Karpas-422 (cell line): ENCODE measurements at regions not wholly inside any gene's neighbourhood (a gene's known extent, or its start where the extent isn't known, plus 50 kb on each side); places are given as distances from the start of the nearest gene placed in this dataset.

ENCODE experiments used
- DNase-seq: peaks from one replicate; pipeline ENCODE4 v3.0.0-alpha.2; 2015
- H2AFZ ChIP-seq: fragments of 200-600 bp; sonication (generic); 2 replicates; pipeline ENCODE4 v1.6.1; 2014; ENCODE audit warnings: antibody characterized with exemption, low read length, mixed read lengths
- H3K27ac ChIP-seq: fragments of 200-600 bp; sonication (generic); 2 replicates; pipeline ENCODE4 v1.5.1; 2014; ENCODE audit warnings: mild to moderate bottlenecking, low read length, moderate library complexity
- H3K27me3 ChIP-seq: fragments of 200-600 bp; sonication (generic); 2 replicates; pipeline ENCODE4 v1.6.1; 2014; ENCODE audit warnings: low read length, mixed read lengths
- H3K36me3 ChIP-seq: fragments of 200-600 bp; sonication (generic); 2 replicates; pipeline ENCODE4 v1.6.1; 2014; ENCODE audit warnings: low read length, mixed read lengths; ENCODE audit not compliant: insufficient read depth
- H3K4me1 ChIP-seq: fragments of 200-600 bp; sonication (generic); 2 replicates; pipeline ENCODE4 v1.6.1; 2014; ENCODE audit warnings: mild to moderate bottlenecking, low read length, mixed read lengths
- H3K4me2 ChIP-seq: fragments of 200-600 bp; sonication (generic); 2 replicates; pipeline ENCODE4 v1.6.1; 2014; ENCODE audit warnings: low read length, low read depth, mild to moderate bottlenecking; ENCODE audit not compliant: poor library complexity, severe bottlenecking
- H3K4me3 ChIP-seq: fragments of 200-600 bp; sonication (generic); 2 replicates; pipeline ENCODE4 v1.5.1; 2014; ENCODE audit warnings: mild to moderate bottlenecking, antibody characterized with exemption, low read length, mixed read lengths
- H3K79me2 ChIP-seq: fragments of 200-600 bp; sonication (generic); 2 replicates; pipeline ENCODE4 v1.6.1; 2014; ENCODE audit warnings: mild to moderate bottlenecking, low read length, mixed read lengths
- H3K9ac ChIP-seq: fragments of 200-600 bp; sonication (generic); 2 replicates; pipeline ENCODE4 v1.6.0; 2014; ENCODE audit warnings: low read length
- H3K9me2 ChIP-seq: fragments of 200-600 bp; sonication (generic), shearing (Covaris generic); replicated peaks from 2 replicates; pipeline ENCODE4 v1.6.0; 2014; ENCODE audit warnings: mild to moderate bottlenecking, low read length, moderate library complexity; ENCODE audit not compliant: insufficient read depth
- H3K9me3 ChIP-seq: fragments of 300-700, 200-600 bp; sonication (generic); 2 replicates; pipeline ENCODE4 v1.6.1; 2014; ENCODE audit warnings: low read length, mixed read lengths
- H4K20me1 ChIP-seq: fragments of 200-600 bp; sonication (generic); 2 replicates; pipeline ENCODE4 v1.6.1; 2014; ENCODE audit warnings: mild to moderate bottlenecking, antibody characterized with exemption, low read length, low read depth; ENCODE audit not compliant: insufficient read depth

DNA sequence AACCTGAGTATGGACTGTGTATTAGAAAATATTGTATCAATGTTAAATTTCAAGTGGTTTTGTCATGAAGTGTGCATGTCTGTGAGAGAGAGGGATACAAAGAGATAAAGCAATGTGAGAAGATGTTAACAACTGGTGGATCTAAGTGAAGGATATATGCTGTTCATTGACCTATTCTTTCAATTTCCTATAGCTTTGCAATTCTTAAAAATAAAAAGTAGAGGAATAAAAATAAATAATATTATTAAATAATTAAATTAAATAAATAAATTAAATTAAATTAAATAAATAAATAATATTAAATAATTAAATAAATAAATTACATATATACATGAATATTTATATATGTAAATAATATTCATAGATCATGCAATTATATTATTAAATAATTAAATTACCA lies 131.2 kb upstream of the DACH1 start:
- no peak overlapping the region for H3K9ac ChIP-seq
- H3K27me3 ChIP-seq: no peaks in the 10 kb centered on the region
- H2AFZ ChIP-seq: no peak overlapping the region
- peaks cover 24% of the 10 kb centered on the region for H3K9me3 ChIP-seq
- no peaks in the 10 kb centered on the region for H3K79me2 ChIP-seq
- no peaks in the 10 kb centered on the region for H3K9me2 ChIP-seq
- H3K27ac ChIP-seq: no peak overlapping the region
- H3K4me3 ChIP-seq: no peak overlapping the region
- no peak overlapping the region for H3K4me2 ChIP-seq
- no peaks in the 10 kb centered on the region for H4K20me1 ChIP-seq
- DNase-seq: no peak
- no peaks in the 10 kb centered on the region for H3K36me3 ChIP-seq
- H3K4me1 ChIP-seq: no peaks in the 10 kb centered on the region

DNA sequence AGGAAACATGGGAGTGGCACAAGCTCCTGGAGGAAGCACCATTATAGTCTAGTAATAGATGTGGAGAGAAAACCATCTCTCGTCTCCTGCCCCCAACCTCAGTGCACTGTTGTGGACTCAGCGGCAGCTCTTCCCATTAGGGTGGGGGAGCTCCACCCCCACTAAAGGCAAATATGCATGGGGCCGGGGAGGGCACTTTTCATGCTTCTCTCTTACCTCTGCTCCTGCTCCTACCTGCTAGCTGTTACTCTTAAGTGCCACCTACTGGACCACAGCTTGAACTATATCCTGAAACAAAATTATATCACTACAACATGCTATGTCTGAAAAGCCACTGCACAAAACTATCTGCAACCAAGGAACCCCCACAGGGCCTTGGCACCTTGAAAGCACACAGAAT lies 112.6 kb upstream of the DACH1 start:
- Histone ChIP-seq H3K36me3 (no peaks in the 10 kb centered on the region), H3K4me2 (no peak overlapping the region), H3K27ac (no peak overlapping the region), H2AFZ (no peak overlapping the region), H3K4me1 (no peaks in the 10 kb centered on the region), H4K20me1 (no peaks in the 10 kb centered on the region), H3K79me2 (no peaks in the 10 kb centered on the region), H3K4me3 (no peak overlapping the region), H3K9me3 (peaks cover 8% of the 10 kb centered on the region), H3K9me2 (no peaks in the 10 kb centered on the region), H3K9ac (no peak overlapping the region), H3K27me3 (no peaks in the 10 kb centered on the region)
- no peak for DNase-seq

DNA sequence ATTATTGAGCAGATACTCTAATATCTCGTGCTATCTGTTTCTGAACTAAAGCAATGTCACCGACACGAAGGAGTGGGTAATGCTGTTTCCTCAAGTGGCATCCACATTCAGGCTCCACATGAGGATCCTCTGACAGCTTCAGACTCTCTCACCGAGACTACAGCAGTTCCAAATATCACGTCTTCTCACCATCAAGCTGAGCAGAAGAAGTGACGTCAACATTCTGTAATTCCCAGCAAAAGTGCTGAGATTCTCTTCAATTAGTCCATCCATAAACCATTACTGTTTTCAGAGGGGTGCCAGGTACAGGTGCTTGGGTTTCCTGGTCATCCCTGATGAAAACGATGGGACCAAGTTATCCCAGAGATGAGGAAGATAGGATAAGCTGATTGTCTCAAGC lies 110.0 kb upstream of the DACH1 start:
- H4K20me1 ChIP-seq: no peaks in the 10 kb centered on the region
- H3K79me2 ChIP-seq: no peaks in the 10 kb centered on the region
- no peaks in the 10 kb centered on the region for H3K27me3 ChIP-seq
- H2AFZ ChIP-seq: no peak overlapping the region
- H3K36me3 ChIP-seq: no peaks in the 10 kb centered on the region
- no peaks in the 10 kb centered on the region for H3K9me2 ChIP-seq
- H3K9me3 ChIP-seq: peaks cover 11% of the 10 kb centered on the region
- no peaks in the 10 kb centered on the region for H3K4me1 ChIP-seq
- DNase-seq: no peak
- no peak overlapping the region for H3K9ac ChIP-seq
- H3K4me3 ChIP-seq: no peak overlapping the region
- no peak overlapping the region for H3K4me2 ChIP-seq
- no peak overlapping the region for H3K27ac ChIP-seq

DNA sequence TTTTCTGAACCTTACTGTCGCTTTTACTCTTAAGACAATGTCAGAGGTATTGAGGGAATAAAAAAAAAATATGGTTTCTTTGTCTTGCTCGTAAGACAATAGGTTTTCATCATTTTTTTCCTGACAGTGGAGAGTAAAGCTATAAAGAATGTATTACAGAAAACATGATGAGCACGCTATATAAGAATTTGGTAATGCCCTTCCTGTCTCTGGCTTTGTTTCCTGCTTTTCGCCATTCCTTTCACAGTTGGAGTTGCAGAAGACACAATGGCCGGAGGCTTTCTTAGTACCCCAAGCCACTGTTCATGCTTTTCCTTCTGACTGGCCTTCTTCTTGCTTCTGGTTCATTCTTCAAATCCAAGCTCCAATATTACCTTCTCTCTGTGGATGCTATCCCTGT lies 101.0 kb upstream of the DACH1 start:
- no peaks in the 10 kb centered on the region for H3K4me1 ChIP-seq
- H3K4me2 ChIP-seq: no peak overlapping the region
- no peaks in the 10 kb centered on the region for H4K20me1 ChIP-seq
- no peak overlapping the region for H2AFZ ChIP-seq
- no peak for DNase-seq
- H3K79me2 ChIP-seq: no peaks in the 10 kb centered on the region
- no peak overlapping the region for H3K4me3 ChIP-seq
- no peaks in the 10 kb centered on the region for H3K9me2 ChIP-seq
- no peaks in the 10 kb centered on the region for H3K36me3 ChIP-seq
- peaks cover under 1% of the 10 kb centered on the region; the same call in 1 of the 2 replicates for H3K9me3 ChIP-seq
- no peaks in the 10 kb centered on the region for H3K27me3 ChIP-seq
- H3K27ac ChIP-seq: no peak overlapping the region
- H3K9ac ChIP-seq: no peak overlapping the region

- no peaks in the 10 kb centered on the region for H3K4me1 ChIP-seq
- no peak overlapping the region for H3K4me3 ChIP-seq
- H3K36me3 ChIP-seq: no peaks in the 10 kb centered on the region
- H4K20me1 ChIP-seq: no peaks in the 10 kb centered on the region
- H3K4me2 ChIP-seq: no peak overlapping the region
- no peak overlapping the region for H3K27ac ChIP-seq
- peaks cover 3% of the 10 kb centered on the region; the same call in 1 of the 2 replicates for H3K9me3 ChIP-seq
- H3K9me2 ChIP-seq: no peaks in the 10 kb centered on the region
- no peak overlapping the region for H3K9ac ChIP-seq
- H2AFZ ChIP-seq: no peak overlapping the region
- DNase-seq: no peak
- no peaks in the 10 kb centered on the region for H3K79me2 ChIP-seq
- H3K27me3 ChIP-seq: no peaks in the 10 kb centered on the region
Observed at GRCh38 chr13:71964491-71965100, 97.6 kb upstream of the DACH1 start.

GRCh38 chr13:71962735-71963134 lies 95.7 kb upstream of the DACH1 start:
- Histone ChIP-seq H3K4me3 (no peak overlapping the region), H3K4me2 (no peak overlapping the region), H3K36me3 (no peaks in the 10 kb centered on the region), H3K9ac (no peak overlapping the region), H4K20me1 (no peaks in the 10 kb centered on the region), H3K79me2 (no peaks in the 10 kb centered on the region), H3K27ac (no peak overlapping the region), H2AFZ (no peak overlapping the region), H3K27me3 (no peaks in the 10 kb centered on the region), H3K4me1 (no peaks in the 10 kb centered on the region), H3K9me3 (peaks cover 3% of the 10 kb centered on the region; the same call in 1 of the 2 replicates), H3K9me2 (no peaks in the 10 kb centered on the region)
- no peak for DNase-seq

GRCh38 chr13:71962126-71962525 lies 95.1 kb upstream of the DACH1 start:
- H3K27me3 ChIP-seq: no peaks in the 10 kb centered on the region
- H3K79me2 ChIP-seq: no peaks in the 10 kb centered on the region
- H3K9ac ChIP-seq: no peak overlapping the region
- H2AFZ ChIP-seq: no peak overlapping the region
- no peak overlapping the region for H3K27ac ChIP-seq
- H3K4me2 ChIP-seq: no peak overlapping the region
- no peak overlapping the region for H3K4me3 ChIP-seq
- peaks cover 3% of the 10 kb centered on the region; the same call in 1 of the 2 replicates for H3K9me3 ChIP-seq
- H3K36me3 ChIP-seq: no peaks in the 10 kb centered on the region
- no peak for DNase-seq
- no peaks in the 10 kb centered on the region for H4K20me1 ChIP-seq
- H3K9me2 ChIP-seq: no peaks in the 10 kb centered on the region
- H3K4me1 ChIP-seq: no peaks in the 10 kb centered on the region

DNA sequence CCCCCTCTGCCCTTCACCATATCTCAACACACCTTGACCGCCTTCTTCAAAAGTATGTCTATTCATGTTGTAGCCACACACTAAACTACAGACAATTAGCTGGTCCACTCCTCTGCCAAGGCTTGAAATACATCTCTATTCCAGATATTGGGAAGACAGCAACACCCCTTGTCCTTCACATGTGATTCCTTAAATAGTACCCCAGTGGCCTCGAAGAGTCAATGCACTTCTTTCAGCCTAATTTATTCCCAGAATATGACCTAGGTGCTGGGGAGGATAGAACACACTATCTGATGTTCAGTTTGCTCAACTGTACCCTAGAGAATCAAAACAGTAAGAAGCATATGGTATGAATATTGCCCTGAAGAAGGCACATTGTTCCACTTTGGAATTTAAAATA lies 82.4 kb upstream of the DACH1 start:
- H3K4me2 ChIP-seq: no peak overlapping the region
- peaks cover 10% of the 10 kb centered on the region for H3K9me3 ChIP-seq
- no peaks in the 10 kb centered on the region for H3K36me3 ChIP-seq
- no peaks in the 10 kb centered on the region for H3K4me1 ChIP-seq
- DNase-seq: no peak
- H3K9ac ChIP-seq: no peak overlapping the region
- H2AFZ ChIP-seq: no peak overlapping the region
- no peak overlapping the region for H3K27ac ChIP-seq
- H4K20me1 ChIP-seq: no peaks in the 10 kb centered on the region
- H3K9me2 ChIP-seq: no peaks in the 10 kb centered on the region
- no peaks in the 10 kb centered on the region for H3K79me2 ChIP-seq
- no peaks in the 10 kb centered on the region for H3K27me3 ChIP-seq
- no peak overlapping the region for H3K4me3 ChIP-seq

DNA sequence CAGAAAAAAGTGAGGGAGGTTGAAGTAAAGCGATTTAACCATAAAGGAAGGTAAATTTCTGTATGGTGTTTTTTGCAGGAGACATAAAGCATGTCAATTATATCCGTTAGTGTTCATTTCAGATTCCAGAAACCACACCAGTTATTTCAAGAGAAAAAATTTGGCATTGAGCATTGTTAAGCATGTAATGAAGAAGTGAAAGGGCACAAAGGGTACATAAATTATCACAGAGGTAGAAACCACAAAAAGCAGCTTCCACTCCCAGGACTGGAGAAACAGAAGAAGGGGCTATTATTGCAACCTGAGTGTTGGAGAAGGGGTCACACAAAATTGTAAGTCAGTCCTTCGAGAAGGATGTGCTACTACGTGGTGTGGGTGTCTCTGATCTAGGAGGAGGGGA lies 72.2 kb upstream of the DACH1 start:
- Histone ChIP-seq H3K27ac (no peak overlapping the region), H3K4me1 (no peaks in the 10 kb centered on the region), H3K9me3 (no peaks in the 10 kb centered on the region; the same call in 1 of the 2 replicates), H3K36me3 (no peaks in the 10 kb centered on the region), H3K27me3 (no peaks in the 10 kb centered on the region), H3K79me2 (no peaks in the 10 kb centered on the region), H3K4me3 (no peak overlapping the region), H3K4me2 (no peak overlapping the region), H4K20me1 (no peaks in the 10 kb centered on the region), H3K9ac (no peak overlapping the region), H3K9me2 (no peaks in the 10 kb centered on the region), H2AFZ (no peak overlapping the region)
- no peak for DNase-seq
